HG02870 (cell line): ENCODE measurements at regions not wholly inside any gene's neighbourhood (a gene's known extent, or its start where the extent isn't known, plus 50 kb on each side); places are given as distances from the start of the nearest gene placed in this dataset.
"Not testable (repeated sequence)": the region's sequence is repeated elsewhere in the genome, so short reads cannot be mapped to it uniquely, and the experiment has no call there.

ENCODE experiments used
- ATAC-seq: cut with Tn5 transposase; IDR thresholded peaks from one replicate; pipeline ENCODE4 v1.9.1; 2021; ENCODE audit warnings: mild to moderate bottlenecking, moderate library complexity; ENCODE audit not compliant: unreplicated experiment

DNA sequence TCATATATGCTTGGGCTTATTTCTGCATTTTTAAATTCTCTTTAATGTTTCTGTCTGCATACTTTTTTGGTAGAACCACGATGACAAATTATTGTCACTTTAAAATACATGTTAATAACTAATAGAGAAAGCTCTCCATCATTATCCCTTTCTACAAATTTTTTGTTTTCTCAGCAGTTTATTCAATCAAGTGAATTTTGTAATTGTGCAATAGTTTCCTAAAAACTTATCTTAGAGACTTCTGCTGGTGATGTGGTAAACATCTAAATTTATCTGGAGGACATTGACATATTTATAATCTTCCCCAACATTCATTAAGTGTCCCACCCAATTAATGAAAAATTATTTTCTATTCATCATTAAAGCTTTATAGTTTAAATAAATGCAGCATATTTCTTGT, 215.3 kb downstream of the MEX3B start:
- no peak for ATAC-seq

GRCh38 chr15:81829918-81830317, 215.9 kb downstream of the MEX3B start:
- ATAC-seq, result no peak

DNA sequence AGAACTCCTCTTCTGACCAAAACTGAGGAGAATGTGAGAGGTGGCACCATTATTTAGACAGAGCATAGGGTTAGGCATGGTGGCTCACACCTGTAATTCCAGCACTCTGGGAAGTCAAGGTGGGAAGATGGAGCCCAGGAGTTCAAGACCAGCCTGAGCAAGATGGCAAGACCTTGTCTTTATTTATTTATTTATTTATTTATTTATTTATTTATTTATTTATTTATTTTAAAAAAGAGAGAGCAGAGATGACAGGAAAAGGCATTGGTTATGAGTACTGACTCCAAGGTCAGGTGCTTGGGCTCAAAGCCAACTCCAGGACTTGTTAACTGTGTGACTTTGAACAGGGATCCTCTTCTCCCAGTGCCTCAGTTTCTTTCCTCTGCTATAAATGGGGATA, 217.7 kb downstream of the MEX3B start:
- ATAC-seq, result no peak

DNA sequence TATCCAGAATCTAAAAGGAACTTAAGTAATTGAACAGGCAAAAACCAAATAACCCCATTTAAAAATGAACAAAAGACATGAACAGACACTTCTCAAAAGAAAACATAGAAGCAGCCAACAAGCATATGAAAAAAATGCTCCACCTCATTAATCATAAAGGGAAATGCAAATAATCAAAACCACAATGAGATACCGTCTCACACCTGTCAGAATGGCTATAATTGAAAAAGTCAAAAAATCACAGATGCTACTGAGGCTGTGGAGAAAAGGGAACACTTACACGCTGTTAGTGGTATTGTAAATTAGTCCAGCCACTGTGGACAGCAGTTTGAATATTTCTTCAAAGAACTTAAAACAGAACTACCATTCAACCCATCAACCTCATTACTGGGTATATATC, 220.7 kb downstream of the MEX3B start:
- no peak for ATAC-seq

- not testable (repeated sequence) for ATAC-seq
Observed at GRCh38 chr15:81822587-81822986, 223.2 kb downstream of the MEX3B start.

- no peak for ATAC-seq
Observed at GRCh38 chr15:81819924-81820635, 225.7 kb downstream of the MEX3B start.

DNA sequence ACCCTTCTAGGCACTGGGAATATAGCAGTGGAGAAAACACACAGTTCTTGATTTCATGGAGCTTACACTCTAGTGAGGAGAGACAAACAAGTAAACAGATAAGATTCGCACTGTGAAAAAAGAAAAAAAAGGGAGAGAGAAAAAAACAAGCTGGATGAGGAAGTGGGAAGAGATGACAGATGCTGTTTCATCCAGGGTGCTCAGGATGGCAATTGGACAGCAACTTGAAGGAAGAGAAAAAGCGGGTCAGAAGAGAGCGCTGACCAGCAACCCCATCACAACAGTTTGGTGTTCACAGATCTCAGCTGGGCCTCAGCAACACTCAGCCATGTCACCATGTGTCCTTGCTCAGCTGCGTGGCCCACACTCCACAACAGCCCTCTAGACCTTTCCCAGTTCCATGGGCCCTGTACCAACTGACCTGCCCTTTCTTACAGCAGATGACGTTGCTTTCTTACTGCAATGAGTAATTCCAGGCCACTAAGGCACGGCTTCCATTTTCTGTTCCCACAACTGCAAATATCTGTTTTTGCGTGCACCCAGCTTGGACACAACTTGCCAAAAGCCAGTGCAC, 230.8 kb downstream of the MEX3B start:
- no peak for ATAC-seq

GRCh38 chr15:81813215-81813614, 232.6 kb downstream of the MEX3B start:
- ATAC-seq, result no peak

GRCh38 chr15:81812456-81812855, 233.4 kb downstream of the MEX3B start:
- no peak for ATAC-seq

- no peak for ATAC-seq
Observed at GRCh38 chr15:81811736-81812135, 234.1 kb downstream of the MEX3B start.

GRCh38 chr15:81809543-81809942, 236.3 kb downstream of the MEX3B start:
- ATAC-seq, result no peak

DNA sequence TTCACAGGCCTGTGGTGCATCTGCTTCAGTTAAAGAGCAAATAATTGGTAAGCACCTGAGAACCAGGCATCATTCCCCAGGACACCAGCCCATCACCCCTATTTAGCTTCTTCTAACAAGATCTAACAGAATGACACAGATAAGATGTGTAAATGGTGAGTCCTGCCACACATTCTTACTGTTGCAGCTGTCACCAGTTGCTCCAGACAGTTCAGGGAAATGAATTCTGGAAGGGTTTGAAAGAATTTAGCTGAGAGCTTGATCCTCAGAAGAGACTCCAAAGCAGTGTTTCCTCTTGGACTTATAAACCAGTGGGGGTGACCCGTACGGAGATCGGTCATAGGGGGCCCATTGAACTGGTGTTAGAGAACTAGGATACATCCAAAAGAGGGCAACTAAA, 238.0 kb downstream of the MEX3B start:
- ATAC-seq, result no peak

DNA sequence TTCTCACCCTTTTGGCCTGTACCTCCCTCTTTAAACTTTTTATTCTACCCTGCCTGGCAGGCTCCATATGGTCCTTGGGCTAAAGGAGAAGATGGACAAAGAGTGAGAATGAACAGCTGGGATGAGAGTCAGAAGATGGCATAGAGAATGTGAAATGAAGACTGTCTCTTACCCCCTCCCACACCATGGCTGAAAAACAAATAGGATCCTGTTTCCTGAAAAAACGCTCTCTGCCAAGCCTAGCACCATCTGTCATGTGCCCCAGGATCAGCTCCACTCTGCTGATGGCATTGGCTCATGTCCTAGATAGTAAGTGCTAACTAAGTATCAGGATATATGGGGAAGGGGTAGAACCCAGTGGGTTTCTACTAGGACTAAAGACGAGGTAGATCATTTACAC, 238.6 kb downstream of the MEX3B start:
- no peak for ATAC-seq

DNA sequence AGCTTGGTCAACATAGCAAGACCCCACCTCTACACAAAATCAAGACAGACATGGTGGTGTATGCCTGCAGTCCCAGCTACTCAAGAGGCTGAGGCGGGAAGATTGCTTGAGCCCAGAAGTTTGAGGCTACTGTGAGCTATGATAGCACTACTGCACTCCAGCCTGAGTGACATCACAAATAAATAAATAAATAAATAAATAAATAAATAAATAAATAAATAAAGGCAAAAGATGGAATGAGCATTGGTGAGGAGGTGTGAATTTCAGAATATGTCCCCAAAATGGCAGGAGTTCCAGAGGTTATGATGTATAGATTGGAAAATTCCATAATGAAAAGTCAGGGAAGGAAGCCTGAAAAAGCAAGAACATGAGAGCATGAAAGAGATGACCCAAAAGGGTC, 249.9 kb downstream of the MEX3B start:
- no peak for ATAC-seq

DNA sequence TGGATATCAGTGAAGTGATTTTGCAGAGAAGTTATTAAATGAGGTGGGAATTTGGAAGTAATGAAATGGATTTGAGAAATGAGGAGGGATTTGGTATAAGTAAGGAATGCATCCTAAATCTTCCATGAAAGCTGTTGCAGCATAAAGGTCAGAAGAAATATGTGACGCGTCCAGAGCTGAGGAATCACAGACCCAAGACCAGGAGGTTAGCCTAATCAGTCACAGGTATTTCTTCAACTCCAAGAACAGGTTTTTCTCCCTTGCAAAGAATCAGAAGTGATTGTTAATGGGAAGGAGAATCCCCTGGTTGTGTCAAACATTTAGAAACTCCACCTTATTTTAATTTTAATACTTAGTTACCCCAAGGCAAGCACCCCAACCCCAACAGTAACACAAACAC, 253.2 kb downstream of the MEX3B start:
- no peak for ATAC-seq

DNA sequence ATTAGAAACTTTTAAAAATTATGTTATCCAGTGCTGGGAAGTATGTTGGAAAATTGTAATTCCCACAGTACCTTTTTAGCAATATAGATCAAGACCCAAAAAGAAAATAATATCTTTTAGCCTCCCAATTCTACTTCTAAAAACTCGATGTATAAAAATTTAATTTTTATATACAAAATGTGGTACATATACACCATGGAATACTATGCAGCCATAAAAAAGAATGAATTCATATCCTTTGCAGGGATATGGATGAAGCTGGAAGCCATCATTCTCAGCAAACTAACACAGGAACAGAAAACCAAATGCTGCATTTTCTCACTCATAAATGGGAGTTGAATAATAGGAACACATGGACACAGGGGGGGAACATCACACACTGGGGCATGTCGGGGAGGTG, 254.5 kb downstream of the MEX3B start:
- ATAC-seq, result not testable (repeated sequence)

DNA sequence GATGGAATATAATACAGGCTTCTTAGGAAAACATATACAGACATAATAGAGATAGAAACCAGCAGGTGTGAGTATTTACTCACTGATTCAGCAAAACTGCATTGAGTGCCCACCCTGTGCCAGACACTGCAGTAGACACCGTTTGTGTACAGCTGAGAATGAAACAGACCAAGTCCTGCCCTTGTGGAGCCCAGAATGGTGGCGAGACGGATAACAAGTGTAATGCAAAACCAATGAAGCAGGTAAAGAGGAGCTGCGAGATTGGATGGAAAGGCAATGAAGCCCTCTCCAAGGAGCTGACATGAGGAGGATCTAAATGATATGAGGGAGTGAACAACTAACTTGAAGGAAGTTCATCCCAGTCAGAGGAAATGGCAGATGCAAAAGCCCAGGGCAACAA, 256.4 kb downstream of the MEX3B start:
- no peak for ATAC-seq

- no peak for ATAC-seq
Observed at GRCh38 chr15:81786776-81787175, 259.0 kb downstream of the MEX3B start.

- no peak for ATAC-seq
Observed at GRCh38 chr15:81785679-81786078, 260.1 kb downstream of the MEX3B start.

DNA sequence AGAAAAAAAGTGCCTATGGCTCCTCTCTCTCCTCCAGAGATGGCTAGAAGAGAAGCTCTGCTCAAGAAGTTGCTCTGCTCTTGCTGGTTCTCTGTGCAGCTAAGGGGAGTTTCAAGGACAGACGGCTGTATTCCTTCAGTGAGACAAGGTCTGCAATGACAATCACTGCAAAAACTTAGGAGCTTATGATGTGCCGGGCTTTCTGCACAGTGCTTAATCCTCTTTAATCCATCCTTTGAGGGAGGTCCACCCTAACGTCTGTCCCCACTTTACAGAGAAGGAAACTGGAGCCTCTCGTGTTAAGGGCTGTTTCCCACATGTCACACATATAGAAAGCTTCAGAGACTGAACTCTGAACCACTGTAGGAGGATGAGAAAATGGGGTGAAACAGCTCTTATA, 260.6 kb downstream of the MEX3B start:
- ATAC-seq, result no peak

DNA sequence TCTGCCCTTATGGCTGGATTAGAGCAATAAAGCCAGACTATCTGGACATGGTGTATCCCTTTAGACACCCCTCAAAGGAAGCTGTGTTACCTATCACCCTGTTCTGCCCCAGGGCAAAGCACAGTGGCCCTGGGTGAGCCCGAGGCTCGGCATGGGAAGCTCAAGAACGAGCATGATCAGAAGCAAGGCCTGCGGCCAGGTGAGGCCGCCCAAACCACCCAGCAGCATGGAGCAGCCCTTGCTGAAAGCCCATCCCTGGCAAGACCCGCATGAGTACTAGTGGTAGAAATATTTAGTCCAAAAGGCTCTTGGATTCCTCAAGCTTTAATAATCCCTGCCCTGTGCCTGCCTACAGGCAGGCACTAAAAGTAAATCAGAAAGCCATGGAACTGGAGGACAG, 261.1 kb downstream of the MEX3B start:
- ATAC-seq, result no peak

- ATAC-seq, result no peak
Observed at GRCh38 chr15:81783586-81783985, 262.2 kb downstream of the MEX3B start.

DNA sequence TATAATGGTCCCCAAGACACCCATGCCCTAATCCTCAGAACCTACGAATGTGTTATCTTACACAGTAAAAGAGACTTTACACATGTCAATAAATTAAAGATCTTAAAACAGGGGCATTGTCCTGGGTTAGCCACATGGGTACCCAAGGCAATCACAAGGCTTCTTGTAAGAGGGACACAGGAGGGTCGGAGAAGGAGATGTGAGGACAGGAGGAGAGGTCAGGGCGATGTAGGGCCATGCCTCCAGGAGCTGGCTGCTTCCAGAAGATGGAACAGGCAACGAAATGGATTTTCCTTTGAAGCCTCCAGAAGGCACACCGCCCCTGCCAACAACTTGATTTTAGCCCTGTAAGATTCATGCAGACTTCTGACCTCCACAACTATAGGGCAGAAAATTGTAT, 262.7 kb downstream of the MEX3B start:
- no peak for ATAC-seq
